ENCODE measurements at regions not wholly inside any gene's neighbourhood (a gene's known extent, or its start where the extent isn't known, plus 50 kb on each side); places are given as distances from the start of the nearest gene placed in this dataset.

DNA sequence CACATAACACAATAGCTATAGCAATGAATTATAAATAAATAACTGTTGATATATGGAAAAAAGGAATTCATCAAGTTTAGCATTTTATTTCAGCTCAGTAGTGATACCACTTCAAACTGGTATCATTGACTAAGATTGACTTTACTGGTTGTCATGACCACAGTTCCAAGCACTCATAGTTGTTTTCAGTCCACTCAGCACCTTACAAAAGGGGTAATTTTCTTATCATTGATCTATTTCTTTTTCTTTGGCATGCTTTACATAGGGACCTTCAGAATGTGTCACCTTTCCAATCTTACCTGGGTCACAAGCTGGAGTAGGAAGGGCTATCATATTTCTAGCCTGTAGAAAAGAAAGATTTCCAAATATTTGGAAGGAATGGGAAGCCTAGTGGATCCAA lies 275.5 kb upstream of the TMEM229A start:
- Histone ChIP-seq H3K4me2 (ENCODE audit: insufficient read depth, low read length) (no peak overlapping the region), H3K36me3 (ENCODE audit: control insufficient read depth, insufficient read depth, low read length) (no peaks in the 10 kb centered on the region), H2AFZ (ENCODE audit: low read depth, low read length) (no peak overlapping the region), H3K4me3 (no peak overlapping the region), H3K4me1 (replicated peaks in 1 of 2; ENCODE audit: control insufficient read depth in 2 of 2, insufficient read depth in 2 of 2, low read length in 2 of 2) (no peaks in the 10 kb centered on the region), H3K27me3 (ENCODE audit: control insufficient read depth in 2 of 2, insufficient read depth in 2 of 2, low read length in 2 of 2) (no peaks in the 10 kb centered on the region), H3K79me2 (ENCODE audit: control insufficient read depth, insufficient read depth, low read length) (no peaks in the 10 kb centered on the region), H3K9me3 (replicated peaks; ENCODE audit: control insufficient read depth, insufficient read depth, low read depth, low read length) (no peaks in the 10 kb centered on the region; the same call in 1 of the 2 replicates), H3K27ac (ENCODE audit: extremely low read depth, low read depth, low read length) (no peak overlapping the region), H4K20me1 (replicated peaks; ENCODE audit: control insufficient read depth, insufficient read depth, low read length) (no peaks in the 10 kb centered on the region), H3K9me1 (ENCODE audit: control insufficient read depth, insufficient read depth, low read length) (no peaks in the 10 kb centered on the region), H3K9ac (ENCODE audit: insufficient read depth in 1 of 2, low read depth in 2 of 2, low read length in 2 of 2) (no peak overlapping the region)
- no TSS peak for BruUV-seq (replicated peaks)
- ChIA-PET POLR2A (no interaction called here), CTCF (ENCODE audit: low intra/inter-chr PET ratio) (no interaction called here)
- intact Hi-C loops (cut with micrococcal nuclease) (no loop called here), in situ Hi-C loops (cut with MboI) (no loop called here)
- ATAC-seq = no peak
- TF ChIP-seq ZNF224 (CRISPR knock-in tag; IDR thresholded peaks at IDR 0.05) (no peak), SIN3A (IDR thresholded peaks at IDR 0.05; ENCODE audit: borderline replicate concordance in 2 of 2, control insufficient read depth in 1 of 2, low read depth in 2 of 2, low read length in 2 of 2) (no peak), TGIF2 (CRISPR knock-in tag; IDR thresholded peaks at IDR 0.05) (no peak), ILF3 (IDR thresholded peaks at IDR 0.05; ENCODE audit: borderline replicate concordance) (no peak), MAZ (CRISPR knock-in tag; conservative IDR thresholded peaks at IDR 0.05 in 1 of 2, IDR thresholded peaks at IDR 0.05 in 1 of 2) (no peak), SRSF7 (optimal IDR thresholded peaks at IDR 0.05; ENCODE audit: low read depth, low read length) (no peak), CHCHD3 (CRISPR knock-in tag; IDR thresholded peaks at IDR 0.05) (no peak), ZNF444 (CRISPR knock-in tag; IDR thresholded peaks at IDR 0.05) (no peak), SRSF9 (IDR thresholded peaks at IDR 0.05; ENCODE audit: borderline replicate concordance, low read depth, low read length) (no peak), PHB (CRISPR knock-in tag; IDR thresholded peaks at IDR 0.05) (no peak), MAFF (IDR thresholded peaks at IDR 0.05; ENCODE audit: low read length) (no peak)
- TF ChIP-seq, protein P1, sequence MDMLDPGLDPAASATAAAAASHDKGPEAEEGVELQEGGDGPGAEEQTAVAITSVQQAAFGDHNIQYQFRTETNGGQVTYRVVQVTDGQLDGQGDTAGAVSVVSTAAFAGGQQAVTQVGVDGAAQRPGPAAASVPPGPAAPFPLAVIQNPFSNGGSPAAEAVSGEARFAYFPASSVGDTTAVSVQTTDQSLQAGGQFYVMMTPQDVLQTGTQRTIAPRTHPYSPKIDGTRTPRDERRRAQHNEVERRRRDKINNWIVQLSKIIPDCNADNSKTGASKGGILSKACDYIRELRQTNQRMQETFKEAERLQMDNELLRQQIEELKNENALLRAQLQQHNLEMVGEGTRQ (CRISPR knock-in tag; IDR thresholded peaks at IDR 0.05) = no peak
- TF ChIP-seq, protein P2, sequence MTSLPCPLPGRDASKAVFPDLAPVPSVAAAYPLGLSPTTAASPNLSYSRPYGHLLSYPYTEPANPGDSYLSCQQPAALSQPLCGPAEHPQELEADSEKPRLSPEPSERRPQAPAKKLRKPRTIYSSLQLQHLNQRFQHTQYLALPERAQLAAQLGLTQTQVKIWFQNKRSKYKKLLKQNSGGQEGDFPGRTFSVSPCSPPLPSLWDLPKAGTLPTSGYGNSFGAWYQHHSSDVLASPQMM (CRISPR knock-in tag; IDR thresholded peaks at IDR 0.05) = no peak
- TF ChIP-seq, protein P3, sequence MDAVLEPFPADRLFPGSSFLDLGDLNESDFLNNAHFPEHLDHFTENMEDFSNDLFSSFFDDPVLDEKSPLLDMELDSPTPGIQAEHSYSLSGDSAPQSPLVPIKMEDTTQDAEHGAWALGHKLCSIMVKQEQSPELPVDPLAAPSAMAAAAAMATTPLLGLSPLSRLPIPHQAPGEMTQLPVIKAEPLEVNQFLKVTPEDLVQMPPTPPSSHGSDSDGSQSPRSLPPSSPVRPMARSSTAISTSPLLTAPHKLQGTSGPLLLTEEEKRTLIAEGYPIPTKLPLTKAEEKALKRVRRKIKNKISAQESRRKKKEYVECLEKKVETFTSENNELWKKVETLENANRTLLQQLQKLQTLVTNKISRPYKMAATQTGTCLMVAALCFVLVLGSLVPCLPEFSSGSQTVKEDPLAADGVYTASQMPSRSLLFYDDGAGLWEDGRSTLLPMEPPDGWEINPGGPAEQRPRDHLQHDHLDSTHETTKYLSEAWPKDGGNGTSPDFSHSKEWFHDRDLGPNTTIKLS (IDR thresholded peaks at IDR 0.05; ENCODE audit: borderline replicate concordance, low read depth) = no peak
- TF ChIP-seq, protein P4, sequence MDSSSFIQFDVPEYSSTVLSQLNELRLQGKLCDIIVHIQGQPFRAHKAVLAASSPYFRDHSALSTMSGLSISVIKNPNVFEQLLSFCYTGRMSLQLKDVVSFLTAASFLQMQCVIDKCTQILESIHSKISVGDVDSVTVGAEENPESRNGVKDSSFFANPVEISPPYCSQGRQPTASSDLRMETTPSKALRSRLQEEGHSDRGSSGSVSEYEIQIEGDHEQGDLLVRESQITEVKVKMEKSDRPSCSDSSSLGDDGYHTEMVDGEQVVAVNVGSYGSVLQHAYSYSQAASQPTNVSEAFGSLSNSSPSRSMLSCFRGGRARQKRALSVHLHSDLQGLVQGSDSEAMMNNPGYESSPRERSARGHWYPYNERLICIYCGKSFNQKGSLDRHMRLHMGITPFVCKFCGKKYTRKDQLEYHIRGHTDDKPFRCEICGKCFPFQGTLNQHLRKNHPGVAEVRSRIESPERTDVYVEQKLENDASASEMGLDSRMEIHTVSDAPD (CRISPR knock-in tag; IDR thresholded peaks at IDR 0.05) = no peak
- no peak for DNase-seq (ENCODE audit: extremely low read depth in 1 of 4, low spot score in 3 of 4)
- FAIRE-seq = no peak

Data from K562 (cell line).